GM12878 (cell line): ENCODE measurements at regions not wholly inside any gene's neighbourhood (a gene's known extent, or its start where the extent isn't known, plus 50 kb on each side); places are given as distances from the start of the nearest gene placed in this dataset.

Experiments
- ATAC-seq: fragments of 200-7000 bp; cut with Tn5 transposase; 3 replicates; pipeline ENCODE4 v1.9.1; 2020; ENCODE audit warnings: mild to moderate bottlenecking, moderate library complexity
- BruUV-seq: library from RNA; stranded (reverse); fragments of 400-500 nt; replicated peaks from 2 replicates; lab custom pipeline; 2021; lab: Mats Ljungman, UMichigan
- CTCF ChIA-PET: fragments of 300-600 bp; sonication (Branson Sonifier 250); formaldehyde crosslinking; extraction: SDS; loops from one replicate; lab custom pipeline; 2021; ENCODE audit warnings: inconsistent platforms; lab: Yijun Ruan, JAX
- POLR2A ChIA-PET: fragments of 350-600 bp; formaldehyde crosslinking; extraction: SDS; loops from one replicate; lab custom pipeline; 2021; ENCODE audit warnings: inconsistent platforms; lab: Charles Lee
- RAD21 ChIA-PET: fragments of 300-600 bp; sonication (Branson Sonifier 250); formaldehyde crosslinking; loops from one replicate; lab custom pipeline; 2023; ENCODE audit warnings: antibody characterized with exemption; ENCODE audit not compliant: unreplicated experiment; lab: Charles Lee
- SMC1A ChIA-PET: fragments of 300-600 bp; sonication (Branson Sonifier 250); formaldehyde crosslinking; loops from one replicate; lab custom pipeline; 2023; ENCODE audit not compliant: unreplicated experiment, uncharacterized antibody; lab: Charles Lee
- DNase-seq: peaks from one replicate; pipeline ENCODE4 v3.0.0-alpha.2; 2011; ENCODE audit warnings: low read depth, low spot score
- FAIRE-seq: peaks from 3 replicates; lab custom pipeline; 2011; peaks lifted over from hg19 to GRCh38; lab: Jason Lieb, UNC
- H2AFZ ChIP-seq: 2 replicates; pipeline ENCODE4 v1.6.0; 2011; ENCODE audit warnings: low read depth, low read length, control low read depth; ENCODE audit not compliant: control insufficient read depth
- H3K27ac ChIP-seq: 2 replicates; pipeline ENCODE4 v1.5.1; 2011; ENCODE audit warnings: control low read depth; ENCODE audit not compliant: control insufficient read depth, insufficient read depth
- H3K27me3 ChIP-seq, 2 experiments: replicated peaks in 1 of 2; 2 replicates each; pipeline versions ENCODE4 v1.6.0 to v1.6.1; 2011; ENCODE audit warnings: low read length in 1 of 2; ENCODE audit not compliant: control insufficient read depth in 2 of 2, insufficient read depth in 2 of 2
- H3K36me3 ChIP-seq, 2 experiments: 2 replicates each; pipeline ENCODE4 v1.5.1; 2011; ENCODE audit warnings: low read length in 1 of 2; ENCODE audit not compliant: control insufficient read depth in 2 of 2, insufficient read depth in 2 of 2
- H3K4me1 ChIP-seq: 2 replicates; pipeline ENCODE4 v1.6.1; 2011; ENCODE audit warnings: mild to moderate bottlenecking, low read length, moderate library complexity, mixed read lengths; ENCODE audit not compliant: control insufficient read depth, insufficient read depth
- H3K4me2 ChIP-seq: 2 replicates; pipeline ENCODE4 v1.6.0; 2011; ENCODE audit warnings: control low read depth; ENCODE audit not compliant: control insufficient read depth, insufficient read depth
- H3K4me3 ChIP-seq: fragments of 200-600 bp; sonication (generic); 2 replicates; pipeline ENCODE4 v1.5.1; 2016
- H3K79me2 ChIP-seq: 2 replicates; pipeline ENCODE4 v1.6.0; 2011; ENCODE audit warnings: low read length; ENCODE audit not compliant: control insufficient read depth, insufficient read depth
- H3K9ac ChIP-seq: 2 replicates; pipeline ENCODE4 v1.8.0; 2011; ENCODE audit warnings: low read length, control low read depth, mixed read lengths; ENCODE audit not compliant: control insufficient read depth, insufficient read depth
- H3K9me3 ChIP-seq: replicated peaks from 3 replicates; pipeline ENCODE4 v1.5.1; 2011; ENCODE audit warnings: mild to moderate bottlenecking, low read length; ENCODE audit not compliant: control insufficient read depth, insufficient read depth
- H4K20me1 ChIP-seq: 2 replicates; pipeline ENCODE4 v1.6.0; 2011; ENCODE audit not compliant: control insufficient read depth, insufficient read depth
- ATF7 ChIP-seq: fragments of 450-650 bp; IDR thresholded peaks from 2 replicates; pipeline ENCODE4 v1.6.1; 2016; ENCODE audit warnings: low read depth, mild to moderate bottlenecking
- FOS ChIP-seq: IDR thresholded peaks from 3 replicates; pipeline ENCODE4 v1.6.1; 2011; ENCODE audit warnings: borderline replicate concordance; ENCODE audit not compliant: insufficient read length; ENCODE audit errors: extremely low read depth
- HDAC2 ChIP-seq: fragments of 200-600 bp; sonication (generic); IDR thresholded peaks from 2 replicates; pipeline ENCODE4 v1.6.1; 2017
- HDAC6 ChIP-seq: fragments of 200-600 bp; sonication (generic); IDR thresholded peaks from one replicate; pipeline ENCODE4 v1.8.0; 2017; ENCODE audit warnings: antibody characterized with exemption; ENCODE audit not compliant: unreplicated experiment
- IRF4 ChIP-seq: IDR thresholded peaks from 2 replicates; pipeline ENCODE4 v1.6.1; 2011; ENCODE audit warnings: low read depth, low read length
- MTA3 ChIP-seq: IDR thresholded peaks from 2 replicates; pipeline ENCODE4 v1.6.1; 2012; ENCODE audit warnings: low read length, inconsistent platforms, borderline replicate concordance
- MYC ChIP-seq: IDR thresholded peaks from 2 replicates; pipeline ENCODE4 v1.6.1; 2011; ENCODE audit warnings: mild to moderate bottlenecking, low read length, moderate library complexity, inconsistent platforms; ENCODE audit not compliant: insufficient read depth, insufficient replicate concordance, insufficient read length, severe bottlenecking
- NR2C1 ChIP-seq: fragments of 450-650 bp; IDR thresholded peaks from 2 replicates; pipeline ENCODE4 v1.6.1; 2017; ENCODE audit warnings: antibody characterized with exemption, mild to moderate bottlenecking, moderate library complexity
- NR2F1 ChIP-seq: fragments of 450-650 bp; conservative IDR thresholded peaks from 2 replicates; pipeline ENCODE4 v1.6.1; 2017; ENCODE audit warnings: mild to moderate bottlenecking
- NRF1 ChIP-seq: conservative IDR thresholded peaks from 2 replicates; pipeline ENCODE4 v1.6.1; 2011; ENCODE audit warnings: mild to moderate bottlenecking, low read depth, low read length, improper control_type of control experiment
- SMAD5 ChIP-seq: IDR thresholded peaks from 2 replicates; pipeline ENCODE4 v1.6.1; 2016; ENCODE audit warnings: antibody characterized with exemption, low read depth
- WRNIP1 ChIP-seq: IDR thresholded peaks from 2 replicates; pipeline ENCODE4 v1.6.1; 2011; ENCODE audit warnings: low read depth, low read length, improper control_type of control experiment, borderline replicate concordance
- ZBTB40 ChIP-seq: fragments of 450-650 bp; IDR thresholded peaks from 2 replicates; pipeline ENCODE4 v1.6.1; 2016; ENCODE audit warnings: mild to moderate bottlenecking, moderate library complexity, borderline replicate concordance
- ZNF384 ChIP-seq: IDR thresholded peaks from 2 replicates; pipeline ENCODE4 v1.6.1; 2012; ENCODE audit warnings: low read depth, mild to moderate bottlenecking, low read length, improper control_type of control experiment, borderline replicate concordance
- WGBS: methylation state at CpG from one replicate; pipeline ENCODE4 v1.1.6; 2016; ENCODE audit warnings: low lambda C conversion rate; ENCODE audit not compliant: insufficient replicate concordance, insufficient coverage; ENCODE audit errors: missing lambda C conversion rate; 5-methylcytosine and 5-hydroxymethylcytosine counted together
- in situ Hi-C: fragments of 300-500 bp; cut with MboI; formaldehyde crosslinking; loops from 9 replicates; pipeline ENCODE4 v1.14.3; 2018; ENCODE audit warnings: mixed read lengths
- intact Hi-C: fragments of 100-400 bp; cut with micrococcal nuclease; formaldehyde crosslinking; loops from one replicate; pipeline ENCODE4 v1.14.2; 2022; ENCODE audit not compliant: unreplicated experiment
- TF ChIP-seq, protein P1 (sequence below): fragments of 450-650 bp; IDR thresholded peaks from 2 replicates; pipeline ENCODE4 v1.6.1; 2017; ENCODE audit warnings: borderline replicate concordance

- in situ Hi-C loops: no loop called here
- ChIA-PET RAD21 (no interaction called here), SMC1A (interaction anchor here (0.9 kb wide), 1 partner anchor 239 kb away, joined by 3 read pairs; no protein-coding TSS in a partner anchor), CTCF (no interaction called here), POLR2A (no interaction called here)
- Histone ChIP-seq H3K9me3 (no peaks in the 10 kb centered on the region), H2AFZ (no peak overlapping the region), H3K36me3 (no peaks in the 10 kb centered on the region), H3K4me1 (no peaks in the 10 kb centered on the region), H3K27me3 (no peaks in the 10 kb centered on the region), H3K4me3 (no peak overlapping the region), H3K4me2 (no peak overlapping the region), H3K79me2 (no peaks in the 10 kb centered on the region), H4K20me1 (no peaks in the 10 kb centered on the region), H3K27ac (no peak overlapping the region), H3K9ac (no peak overlapping the region)
- DNase-seq (no peak), FAIRE-seq (no peak), ATAC-seq (no peak)
- TF ChIP-seq MTA3 (no peak), ZBTB40 (peak; percentile 67)
- 0% methylated on average over 1 of the region's 1 CpG for WGBS
- no TSS peak for BruUV-seq
- intact Hi-C loops: no loop called here
These were observed 127.8 kb upstream of the FRMPD4 start for GRCh38 chrX:12010436-12010835.

DNA sequence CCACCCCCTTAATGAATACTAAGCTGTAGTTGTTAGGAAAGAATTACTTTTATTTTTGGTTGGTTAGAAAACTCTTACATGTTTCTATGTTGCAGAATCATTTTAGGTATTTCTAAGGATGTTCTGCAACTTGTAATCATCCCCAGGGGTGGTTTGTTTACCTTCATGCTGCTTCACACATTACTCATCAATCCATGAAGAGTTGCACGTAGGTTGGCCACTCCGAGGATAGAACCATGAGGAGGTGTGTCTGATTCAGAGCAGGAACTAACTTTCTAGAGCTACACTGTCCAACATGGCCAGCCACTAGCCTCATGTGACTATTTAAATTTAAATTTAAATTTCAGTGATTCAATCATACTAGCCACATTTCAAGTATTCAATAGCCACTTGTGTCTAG is 127.2 kb upstream of the FRMPD4 start:
- H2AFZ ChIP-seq: no peak overlapping the region
- ChIA-PET SMC1A (no interaction called here), POLR2A (no interaction called here), RAD21 (no interaction called here), CTCF (no interaction called here)
- H3K79me2 ChIP-seq: no peaks in the 10 kb centered on the region
- WGBS: 0% methylated on average over 2 of the region's 2 CpGs
- ATAC-seq (no peak), DNase-seq (no peak), FAIRE-seq (no peak)
- intact Hi-C loops (no loop called here), in situ Hi-C loops (no loop called here)
- H4K20me1 ChIP-seq: no peaks in the 10 kb centered on the region
- H3K4me1 ChIP-seq: no peaks in the 10 kb centered on the region
- no peak overlapping the region for H3K4me3 ChIP-seq
- no peaks in the 10 kb centered on the region for H3K27me3 ChIP-seq
- no peak overlapping the region for H3K4me2 ChIP-seq
- no TSS peak for BruUV-seq
- no peak overlapping the region for H3K27ac ChIP-seq
- no peaks in the 10 kb centered on the region for H3K9me3 ChIP-seq
- no peak overlapping the region for H3K9ac ChIP-seq
- H3K36me3 ChIP-seq: no peaks in the 10 kb centered on the region
- TF ChIP-seq NR2C1 (no peak), ATF7 (no peak), MYC (no peak), HDAC6 (no peak), NR2F1 (no peak), FOS (no peak), NRF1 (no peak), WRNIP1 (no peak), SMAD5 (no peak), IRF4 (no peak), HDAC2 (no peak), ZNF384 (no peak)
- TF ChIP-seq, protein P1, sequence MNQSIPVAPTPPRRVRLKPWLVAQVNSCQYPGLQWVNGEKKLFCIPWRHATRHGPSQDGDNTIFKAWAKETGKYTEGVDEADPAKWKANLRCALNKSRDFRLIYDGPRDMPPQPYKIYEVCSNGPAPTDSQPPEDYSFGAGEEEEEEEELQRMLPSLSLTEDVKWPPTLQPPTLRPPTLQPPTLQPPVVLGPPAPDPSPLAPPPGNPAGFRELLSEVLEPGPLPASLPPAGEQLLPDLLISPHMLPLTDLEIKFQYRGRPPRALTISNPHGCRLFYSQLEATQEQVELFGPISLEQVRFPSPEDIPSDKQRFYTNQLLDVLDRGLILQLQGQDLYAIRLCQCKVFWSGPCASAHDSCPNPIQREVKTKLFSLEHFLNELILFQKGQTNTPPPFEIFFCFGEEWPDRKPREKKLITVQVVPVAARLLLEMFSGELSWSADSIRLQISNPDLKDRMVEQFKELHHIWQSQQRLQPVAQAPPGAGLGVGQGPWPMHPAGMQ: no peak
